Lower leg skin (tissue), 3 donors: ENCODE measurements at regions not wholly inside any gene's neighbourhood (a gene's known extent, or its start where the extent isn't known, plus 50 kb on each side); places are given as distances from the start of the nearest gene placed in this dataset.

Source experiments
- POLR2A ChIP-seq, 2 donors: fragments of 450-650 bp; IDR thresholded peaks; one replicate each; pipeline ENCODE4 v1.6.1; 2016 to 2017; ENCODE audit warnings: antibody characterized with exemption in 2 of 2, mild to moderate bottlenecking in 1 of 2, moderate library complexity in 1 of 2
- TF ChIP-seq, protein P1 (sequence below), 3 donors: fragments of 450-650 bp; IDR thresholded peaks; one replicate each; pipeline ENCODE4 v1.5.1; 2016; ENCODE audit warnings: antibody characterized with exemption in 3 of 3, mild to moderate bottlenecking in 3 of 3, moderate library complexity in 2 of 3

DNA sequence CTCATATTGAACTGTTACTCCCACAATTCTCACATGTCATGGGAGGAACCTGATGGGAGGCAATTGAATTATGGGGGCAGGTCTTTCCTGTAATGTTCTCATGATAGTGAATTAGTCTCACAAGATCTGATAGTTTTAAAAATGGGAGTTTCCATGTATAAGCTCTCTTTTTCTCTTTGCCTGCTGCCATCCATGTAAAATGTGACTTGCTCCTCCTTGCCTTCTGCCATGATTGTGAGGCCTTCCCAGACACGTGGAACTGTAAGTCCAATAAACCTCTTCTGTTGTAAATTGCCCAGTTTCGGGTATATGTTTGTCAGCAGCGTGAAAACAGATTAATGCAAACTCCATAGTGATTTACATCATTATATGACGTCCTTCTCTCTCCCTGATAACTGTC lies 759.7 kb upstream of the RGS18 start:
- TF ChIP-seq, protein P1, sequence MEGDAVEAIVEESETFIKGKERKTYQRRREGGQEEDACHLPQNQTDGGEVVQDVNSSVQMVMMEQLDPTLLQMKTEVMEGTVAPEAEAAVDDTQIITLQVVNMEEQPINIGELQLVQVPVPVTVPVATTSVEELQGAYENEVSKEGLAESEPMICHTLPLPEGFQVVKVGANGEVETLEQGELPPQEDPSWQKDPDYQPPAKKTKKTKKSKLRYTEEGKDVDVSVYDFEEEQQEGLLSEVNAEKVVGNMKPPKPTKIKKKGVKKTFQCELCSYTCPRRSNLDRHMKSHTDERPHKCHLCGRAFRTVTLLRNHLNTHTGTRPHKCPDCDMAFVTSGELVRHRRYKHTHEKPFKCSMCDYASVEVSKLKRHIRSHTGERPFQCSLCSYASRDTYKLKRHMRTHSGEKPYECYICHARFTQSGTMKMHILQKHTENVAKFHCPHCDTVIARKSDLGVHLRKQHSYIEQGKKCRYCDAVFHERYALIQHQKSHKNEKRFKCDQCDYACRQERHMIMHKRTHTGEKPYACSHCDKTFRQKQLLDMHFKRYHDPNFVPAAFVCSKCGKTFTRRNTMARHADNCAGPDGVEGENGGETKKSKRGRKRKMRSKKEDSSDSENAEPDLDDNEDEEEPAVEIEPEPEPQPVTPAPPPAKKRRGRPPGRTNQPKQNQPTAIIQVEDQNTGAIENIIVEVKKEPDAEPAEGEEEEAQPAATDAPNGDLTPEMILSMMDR (IDR thresholded peaks at IDR 0.05): no peak
- TF ChIP-seq POLR2A (IDR thresholded peaks at IDR 0.05): no peak
